ENCODE measurements at regions not wholly inside any gene's neighbourhood (a gene's known extent, or its start where the extent isn't known, plus 50 kb on each side); places are given as distances from the start of the nearest gene placed in this dataset.
"Not testable (repeated sequence)": the region's sequence is repeated elsewhere in the genome, so short reads cannot be mapped to it uniquely, and the experiment has no call there.

- TF ChIP-seq TAF1, POLR2AphosphoS5, POU2F2 (IDR thresholded peaks at IDR 0.05; ENCODE audit: low read depth, low read length): not testable (repeated sequence)
Measured at GRCh38 chr19:28434794-28435193, 778.2 kb downstream of the UQCRFS1 start.

Data from GM12891 (cell line).